ENCODE measurements at regions not wholly inside any gene's neighbourhood (a gene's known extent, or its start where the extent isn't known, plus 50 kb on each side); places are given as distances from the start of the nearest gene placed in this dataset.

- in situ Hi-C loops (cut with MboI; ENCODE audit: low sequenced_read_pairs), result no loop called here
Observed at GRCh38 chr7:47221826-47222225, 360.1 kb downstream of the TNS3 start.

DNA sequence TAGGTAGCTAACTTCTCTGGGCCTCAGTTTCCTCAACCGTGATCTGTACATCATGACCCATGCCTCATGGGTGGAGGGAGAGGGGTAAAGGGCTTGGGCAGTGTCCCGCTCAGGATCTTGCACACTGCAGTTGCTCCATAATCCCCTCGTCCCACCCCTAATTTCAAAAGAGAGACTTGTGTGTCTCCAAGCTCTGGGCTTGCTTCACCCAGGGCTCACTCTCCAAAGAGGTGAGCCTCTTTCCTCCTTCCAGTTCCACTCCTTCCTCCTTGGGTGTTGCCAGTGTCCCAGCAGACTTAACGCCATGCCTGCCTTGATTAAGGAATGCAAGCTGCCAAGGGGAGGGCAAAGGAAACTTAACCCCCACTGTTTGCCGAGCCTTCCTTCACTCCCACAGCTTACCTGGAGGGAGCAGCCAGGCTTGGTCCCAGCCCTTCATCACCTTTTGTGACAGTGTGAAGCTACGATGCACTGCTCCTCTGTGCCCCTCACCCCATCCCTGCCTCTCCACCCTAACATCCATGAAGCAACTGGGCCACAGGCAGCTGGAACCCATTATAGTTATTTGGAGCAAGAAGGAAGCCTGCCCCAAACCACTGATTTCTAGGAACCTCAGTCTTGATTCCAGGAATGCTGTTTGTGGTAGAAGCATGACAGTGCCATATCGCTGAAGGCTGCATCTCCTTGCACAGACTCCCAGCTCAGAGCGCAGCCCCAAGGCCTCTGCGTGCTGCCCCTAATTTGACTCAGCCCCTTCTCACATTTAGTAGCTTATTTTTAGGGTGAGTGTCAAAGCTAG is 363.3 kb downstream of the TNS3 start:
- in situ Hi-C loops (cut with MboI; ENCODE audit: low sequenced_read_pairs), result no loop called here

GRCh38 chr7:47217570-47218360 is 364.1 kb downstream of the TNS3 start:
- in situ Hi-C loops (cut with MboI; ENCODE audit: low sequenced_read_pairs), result no loop called here

GRCh38 chr7:47217086-47217485 is 364.8 kb downstream of the TNS3 start:
- in situ Hi-C loops (cut with MboI; ENCODE audit: low sequenced_read_pairs), result no loop called here

- in situ Hi-C loops (cut with MboI; ENCODE audit: low sequenced_read_pairs), result no loop called here
Observed at GRCh38 chr7:47216439-47216838, 365.5 kb downstream of the TNS3 start.

DNA sequence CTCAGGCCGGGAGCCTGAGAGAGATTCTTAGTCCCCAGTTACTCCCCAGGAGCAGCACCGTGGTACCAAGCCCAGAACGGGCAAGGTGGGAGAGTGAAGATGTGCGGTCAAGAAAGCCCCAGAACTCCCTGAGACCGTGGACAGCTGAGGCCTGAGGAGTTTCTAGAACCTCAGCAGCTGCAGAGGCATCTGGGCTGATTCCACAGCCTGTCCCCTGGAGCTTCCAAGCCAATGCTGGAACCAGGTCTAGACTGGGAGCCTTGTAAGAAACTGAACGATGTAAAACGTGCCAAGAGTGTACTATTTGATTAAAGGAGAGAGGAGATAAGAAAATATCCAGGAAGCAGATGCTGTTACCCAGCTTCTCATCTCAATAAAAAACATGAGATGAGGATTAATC is 366.3 kb downstream of the TNS3 start:
- in situ Hi-C loops (cut with MboI; ENCODE audit: low sequenced_read_pairs), result no loop called here

- in situ Hi-C loops (cut with MboI; ENCODE audit: low sequenced_read_pairs), result no loop called here
Observed at GRCh38 chr7:47215049-47215448, 366.9 kb downstream of the TNS3 start.

- in situ Hi-C loops (cut with MboI; ENCODE audit: low sequenced_read_pairs), result no loop called here
Observed at GRCh38 chr7:47213276-47213675, 368.6 kb downstream of the TNS3 start.

DNA sequence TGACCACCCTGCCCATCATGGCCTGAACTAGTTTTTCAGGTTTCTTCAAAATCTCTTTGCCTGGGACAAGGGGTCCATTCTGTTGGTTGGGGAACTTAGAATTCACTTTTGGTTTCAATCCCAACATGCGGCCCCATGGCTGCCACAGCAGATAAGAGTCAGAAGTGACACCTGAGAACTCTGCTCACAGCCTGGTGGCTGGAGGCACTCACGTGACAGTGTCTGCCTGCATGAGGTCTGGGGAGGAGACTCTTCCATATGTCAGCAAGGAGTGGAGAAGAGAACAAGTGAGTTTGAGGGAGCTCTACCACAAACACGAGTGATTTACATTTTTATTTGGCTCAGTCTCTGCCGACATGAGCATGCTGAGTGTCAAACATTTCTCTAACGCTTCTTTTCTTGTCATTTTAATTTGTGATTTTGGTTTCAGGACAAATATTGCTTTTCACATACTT is 370.4 kb downstream of the TNS3 start:
- in situ Hi-C loops (cut with MboI; ENCODE audit: low sequenced_read_pairs), result no loop called here

- in situ Hi-C loops (cut with MboI; ENCODE audit: low sequenced_read_pairs), result no loop called here
Observed at GRCh38 chr7:47210281-47210854, 371.5 kb downstream of the TNS3 start.

DNA sequence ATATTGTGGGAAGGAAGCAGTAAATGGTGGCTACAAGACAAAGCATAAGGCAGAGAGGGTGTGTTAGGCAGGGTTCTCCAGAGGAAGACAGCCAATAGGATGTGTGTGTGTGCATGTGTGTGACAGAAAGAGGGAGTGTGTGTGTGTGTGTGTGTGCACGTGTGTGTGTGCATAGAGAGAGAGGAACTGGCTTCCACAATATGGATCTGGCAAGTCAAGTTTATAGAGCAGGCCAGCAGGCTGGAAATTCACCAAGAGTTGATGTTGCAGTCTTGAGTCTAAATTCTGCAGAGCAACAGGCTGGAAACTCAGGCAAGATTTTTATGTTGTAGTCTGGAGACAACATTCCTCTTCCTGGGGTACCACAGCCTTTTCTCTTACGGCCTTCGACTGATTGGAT is 374.0 kb downstream of the TNS3 start:
- in situ Hi-C loops (cut with MboI; ENCODE audit: low sequenced_read_pairs), result no loop called here

GRCh38 chr7:47204709-47205108 is 377.2 kb downstream of the TNS3 start:
- in situ Hi-C loops (cut with MboI; ENCODE audit: low sequenced_read_pairs), result no loop called here

- in situ Hi-C loops (cut with MboI; ENCODE audit: low sequenced_read_pairs), result no loop called here
Observed at GRCh38 chr7:47202146-47202783, 379.6 kb downstream of the TNS3 start.

DNA sequence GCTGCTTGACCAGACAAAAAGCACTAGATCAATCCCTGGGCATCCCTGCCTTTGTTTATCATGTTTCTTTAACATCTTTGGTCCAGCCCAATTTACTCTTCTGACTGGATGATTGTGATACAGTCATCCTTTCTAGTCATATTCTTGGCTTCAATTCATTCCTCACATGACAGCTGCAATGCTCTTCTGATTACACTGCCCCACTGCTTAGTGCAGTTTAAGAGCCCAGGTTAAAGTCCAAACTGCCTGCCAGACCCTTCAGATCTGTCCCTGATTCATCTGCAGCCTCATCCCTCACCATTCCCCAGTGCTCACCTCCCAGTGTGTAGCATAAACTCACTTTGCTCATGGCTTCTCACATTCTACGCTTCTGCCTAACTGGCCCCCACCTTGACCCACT is 383.8 kb downstream of the TNS3 start:
- in situ Hi-C loops (cut with MboI; ENCODE audit: low sequenced_read_pairs), result no loop called here

DNA sequence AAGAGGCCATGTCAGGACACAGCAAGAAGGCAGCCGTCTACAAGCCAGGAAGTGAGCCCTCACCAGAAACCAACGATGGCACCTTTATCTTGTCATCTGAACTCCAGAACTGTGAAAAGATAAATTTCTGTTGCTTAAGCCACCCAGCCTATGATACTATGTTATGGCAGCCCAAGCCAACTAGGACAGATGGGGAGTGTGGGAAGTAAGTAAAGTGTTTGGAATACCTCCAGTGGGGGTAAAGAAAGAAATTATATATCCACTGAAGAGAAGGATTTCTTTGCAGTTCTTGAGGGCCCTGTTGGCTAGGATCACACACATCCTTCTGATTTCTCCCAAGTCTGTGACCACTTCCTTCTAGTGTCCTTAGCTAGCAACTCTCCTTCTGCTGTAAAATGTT is 384.4 kb downstream of the TNS3 start:
- in situ Hi-C loops (cut with MboI; ENCODE audit: low sequenced_read_pairs), result no loop called here

DNA sequence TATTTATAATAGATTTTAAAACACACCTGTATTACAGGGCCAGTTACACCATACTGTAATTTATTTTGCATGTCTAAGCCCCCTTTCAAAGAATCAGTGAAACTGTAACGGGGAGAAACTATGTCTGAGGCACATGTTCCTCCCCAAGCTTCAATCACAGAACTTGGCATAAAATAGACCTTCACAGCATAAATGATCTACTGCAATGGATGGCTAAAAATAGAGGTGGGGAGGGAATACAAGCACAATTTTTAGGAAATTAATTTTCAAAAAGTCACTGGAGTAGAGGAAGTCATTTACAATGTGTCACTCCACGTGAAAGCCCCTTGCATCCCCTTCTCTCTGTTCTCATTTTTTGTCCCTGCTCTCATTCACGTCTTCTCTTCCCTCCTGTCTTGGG is 385.2 kb downstream of the TNS3 start:
- in situ Hi-C loops (cut with MboI; ENCODE audit: low sequenced_read_pairs), result no loop called here

- in situ Hi-C loops (cut with MboI; ENCODE audit: low sequenced_read_pairs), result no loop called here
Observed at GRCh38 chr7:47196106-47196645, 385.7 kb downstream of the TNS3 start.

GRCh38 chr7:47195641-47196040 is 386.3 kb downstream of the TNS3 start:
- in situ Hi-C loops (cut with MboI; ENCODE audit: low sequenced_read_pairs), result no loop called here

GRCh38 chr7:47194516-47195057 is 387.3 kb downstream of the TNS3 start:
- in situ Hi-C loops (cut with MboI; ENCODE audit: low sequenced_read_pairs), result no loop called here

DNA sequence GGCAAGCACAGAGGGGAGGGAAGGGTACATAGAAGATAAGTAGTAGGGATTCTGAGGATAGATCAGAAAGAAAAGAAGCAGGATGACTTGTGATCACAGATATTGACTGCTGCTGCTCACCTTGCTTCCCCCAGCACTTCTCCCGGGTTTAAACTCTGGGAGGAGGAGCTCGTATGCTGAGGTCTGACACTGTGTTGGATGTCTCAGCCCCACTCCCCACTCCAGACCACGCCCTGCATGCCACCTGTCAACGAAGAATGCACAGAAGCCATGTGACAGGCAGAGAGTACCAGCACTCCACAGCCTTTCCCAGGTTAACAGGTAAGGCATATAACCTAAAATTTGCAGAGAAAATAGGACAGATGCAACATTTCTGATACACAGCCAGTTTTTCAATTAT is 388.9 kb downstream of the TNS3 start:
- in situ Hi-C loops (cut with MboI; ENCODE audit: low sequenced_read_pairs), result no loop called here

DNA sequence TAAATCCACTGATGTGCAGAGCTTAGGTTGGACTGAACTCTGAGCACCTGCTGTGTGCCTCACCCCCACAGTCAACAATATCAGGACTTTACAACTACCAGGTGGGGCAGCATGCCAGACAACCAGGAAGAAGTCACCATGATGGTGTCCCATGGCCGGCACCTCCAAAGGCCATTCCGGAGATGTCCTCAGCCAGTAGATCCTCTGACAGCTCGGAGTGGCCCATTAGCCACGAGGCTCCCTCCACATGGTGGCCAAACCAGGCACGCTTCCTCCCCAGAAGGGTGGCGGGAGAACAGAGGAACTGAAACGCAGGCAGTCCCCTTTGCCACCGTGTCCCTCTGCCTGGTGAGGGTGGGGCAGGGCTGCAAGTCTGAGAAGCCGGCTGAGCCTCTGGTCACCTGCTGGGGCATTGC is 390.0 kb downstream of the TNS3 start:
- in situ Hi-C loops (cut with MboI; ENCODE audit: low sequenced_read_pairs), result no loop called here

All from HL-60/S4 treated with retinoic acid at 250 ng/mL for 4 days and 3 days (cell line).